K562 (cell line): ENCODE measurements at regions not wholly inside any gene's neighbourhood (a gene's known extent, or its start where the extent isn't known, plus 50 kb on each side); places are given as distances from the start of the nearest gene placed in this dataset.

Experiments
- ATAC-seq: fragments of 200-7000 bp; cut with Tn5 transposase; 3 replicates; pipeline ENCODE4 v1.9.1; 2020; ENCODE audit warnings: moderate library complexity
- BruUV-seq: library from RNA; stranded (reverse); fragments of 400-500 nt; replicated peaks from 2 replicates; lab custom pipeline; 2021; lab: Mats Ljungman, UMichigan
- CTCF ChIA-PET: fragments of 300-600 bp; formaldehyde crosslinking; extraction: SDS; loops from one replicate; lab custom pipeline; 2021; ENCODE audit warnings: low intra/inter-chr PET ratio; lab: Yijun Ruan, JAX
- POLR2A ChIA-PET: fragments of 300-600, 350-650 bp; sonication (Branson Sonifier 250); formaldehyde crosslinking; extraction: SDS; loops from one replicate; lab custom pipeline; 2021; ENCODE audit warnings: antibody characterized with exemption, inconsistent platforms; lab: Yijun Ruan, JAX
- DNase-seq, 4 experiments: peaks; one replicate each; pipeline versions ENCODE4 v3.0.0 to v3.0.0-alpha.2; 2011 to 2018; ENCODE audit warnings: low spot score in 3 of 4, mixed read lengths in 3 of 4; ENCODE audit errors: extremely low read depth in 1 of 4
- FAIRE-seq: peaks from 2 replicates; lab custom pipeline; 2011; peaks lifted over from hg19 to GRCh38; lab: Jason Lieb, UNC
- H2AFZ ChIP-seq: 2 replicates; pipeline ENCODE4 v1.6.0; 2011; ENCODE audit warnings: low read depth, low read length, control low read depth, inconsistent platforms
- H3K27ac ChIP-seq: fragments of 200-600 bp; 3 replicates; pipeline ENCODE4 v1.8.0; 2011; ENCODE audit warnings: low read depth, mild to moderate bottlenecking, control low read depth, inconsistent platforms, low read length, moderate library complexity, mixed read lengths; ENCODE audit errors: extremely low read depth
- H3K27me3 ChIP-seq, 2 experiments: fragments of 300-600 bp in 1 of 2; 2 replicates in 1 of 2; 3 replicates in 1 of 2; pipeline versions ENCODE4 v1.6.0 to v1.8.0; 2011; ENCODE audit warnings: inconsistent platforms in 2 of 2, low read length in 2 of 2, mild to moderate bottlenecking in 1 of 2, mixed read lengths in 1 of 2, moderate library complexity in 1 of 2; ENCODE audit not compliant: control insufficient read depth in 2 of 2, insufficient read depth in 2 of 2
- H3K36me3 ChIP-seq: fragments of 300-600 bp; 3 replicates; pipeline ENCODE4 v1.8.0; 2011; ENCODE audit warnings: mild to moderate bottlenecking, low read length, inconsistent platforms; ENCODE audit not compliant: control insufficient read depth, insufficient read depth
- H3K4me1 ChIP-seq, 2 experiments: fragments of 200-600 bp in 1 of 2; replicated peaks in 1 of 2; 2 replicates in 1 of 2; 3 replicates in 1 of 2; pipeline versions ENCODE4 v1.5.1 to v1.8.0; 2011; ENCODE audit warnings: inconsistent platforms in 2 of 2, low read length in 2 of 2, mild to moderate bottlenecking in 1 of 2, mixed read lengths in 1 of 2, moderate library complexity in 1 of 2; ENCODE audit not compliant: control insufficient read depth in 2 of 2, insufficient read depth in 2 of 2
- H3K4me2 ChIP-seq: 2 replicates; pipeline ENCODE4 v1.6.1; 2011; ENCODE audit warnings: low read length, control low read depth, inconsistent platforms, mixed read lengths; ENCODE audit not compliant: insufficient read depth
- H3K4me3 ChIP-seq: fragments of 200-600 bp; sonication (generic), shearing (Covaris generic); 2 replicates; pipeline ENCODE4 v1.5.1; 2016; ENCODE audit warnings: control low read depth, inconsistent platforms
- H3K79me2 ChIP-seq: fragments of 200-600 bp; 3 replicates; pipeline ENCODE4 v1.8.0; 2011; ENCODE audit warnings: low read length, inconsistent platforms; ENCODE audit not compliant: control insufficient read depth, insufficient read depth
- H3K9ac ChIP-seq, 2 experiments: 2 replicates each; pipeline versions ENCODE4 v1.6.0 to v1.6.1; 2011; ENCODE audit warnings: low read depth in 2 of 2, low read length in 2 of 2, control low read depth in 1 of 2, inconsistent platforms in 1 of 2, mild to moderate bottlenecking in 1 of 2, mixed read lengths in 1 of 2; ENCODE audit not compliant: insufficient read depth in 1 of 2
- H3K9me1 ChIP-seq: one replicate; pipeline ENCODE4 v1.6.0; 2011; ENCODE audit warnings: inconsistent platforms, mild to moderate bottlenecking, low read length, moderate library complexity; ENCODE audit not compliant: control insufficient read depth, insufficient read depth
- H3K9me3 ChIP-seq: replicated peaks from 2 replicates; pipeline ENCODE4 v1.5.1; 2011; ENCODE audit warnings: low read depth, low read length, inconsistent platforms; ENCODE audit not compliant: control insufficient read depth, insufficient read depth
- H4K20me1 ChIP-seq: replicated peaks from 2 replicates; pipeline ENCODE4 v1.6.1; 2011; ENCODE audit warnings: low read length, inconsistent platforms, mixed read lengths; ENCODE audit not compliant: control insufficient read depth, insufficient read depth
- ARNT ChIP-seq, 2 experiments: fragments of 450-650 bp; IDR thresholded peaks; 2 replicates each; pipeline ENCODE4 v1.6.1; 2016; ENCODE audit warnings: mild to moderate bottlenecking in 1 of 2
- CBFA2T2 ChIP-seq: fragments of 450-650 bp; conservative IDR thresholded peaks from 2 replicates; pipeline ENCODE4 v1.6.1; 2017; ENCODE audit warnings: mild to moderate bottlenecking
- CTCFL ChIP-seq: IDR thresholded peaks from 2 replicates; pipeline ENCODE4 v1.6.1; 2011; ENCODE audit warnings: borderline replicate concordance, low read depth, mild to moderate bottlenecking, moderate library complexity, low read length; ENCODE audit not compliant: insufficient read depth, poor library complexity, severe bottlenecking
- ELF4 ChIP-seq: fragments of 450-650 bp; formaldehyde crosslinking; IDR thresholded peaks from 2 replicates; pipeline ENCODE4 v1.4.0; 2022; ENCODE audit warnings: missing genetic modification characterization
- HINFP ChIP-seq: fragments of 450-650 bp; conservative IDR thresholded peaks from 2 replicates; pipeline ENCODE4 v1.6.1; 2016; ENCODE audit warnings: missing genetic modification characterization, low read depth, mild to moderate bottlenecking, control low read depth, missing compliant biosample characterization
- HMGXB4 ChIP-seq: sonication (generic); formaldehyde crosslinking; IDR thresholded peaks from 2 replicates; pipeline ENCODE4 v1.8.1; 2023; ENCODE audit warnings: mild to moderate bottlenecking, missing genetic modification reagents
- MCM2 ChIP-seq: fragments of 450-650 bp; IDR thresholded peaks from 2 replicates; pipeline ENCODE4 v1.6.1; 2017; ENCODE audit warnings: low read depth, mild to moderate bottlenecking
- NONO ChIP-seq, 2 experiments: fragments of 200-400 bp in 1 of 2; fragments of 450-650 bp in 1 of 2; formaldehyde crosslinking in 1 of 2; IDR thresholded peaks; 2 replicates each; pipeline ENCODE4 v1.6.1; 2017; ENCODE audit warnings: low read depth in 2 of 2, mild to moderate bottlenecking in 2 of 2, moderate library complexity in 2 of 2, low read length in 1 of 2
- PKNOX1 ChIP-seq: fragments of 450-650 bp; IDR thresholded peaks from 2 replicates; pipeline ENCODE4 v1.6.1; 2016
- SNAPC5 ChIP-seq: fragments of 250-450 bp; sonication (Bioruptor Pico); IDR thresholded peaks from 2 replicates; pipeline ENCODE4 v1.8.0; 2021; ENCODE audit warnings: moderate library complexity, mild to moderate bottlenecking, inconsistent platforms
- STAT6 ChIP-seq: sonication (generic); formaldehyde crosslinking; IDR thresholded peaks from 2 replicates; pipeline ENCODE4 v1.8.1; 2023; ENCODE audit warnings: mild to moderate bottlenecking, missing genetic modification reagents
- ZBED1 ChIP-seq: IDR thresholded peaks from 2 replicates; pipeline ENCODE4 v1.6.1; 2014
- WGBS: fragments of 100-300 bp; shearing (Covaris generic); methylation state at CpG from one replicate; pipeline ENCODE4 v1.1.6; 2016; ENCODE audit warnings: low coverage, mixed read lengths; ENCODE audit not compliant: insufficient coverage; ENCODE audit errors: missing lambda C conversion rate; 5-methylcytosine and 5-hydroxymethylcytosine counted together
- in situ Hi-C: fragments of 300-500 bp; cut with MboI; formaldehyde crosslinking; loops from 4 replicates; pipeline ENCODE4 v1.15.0; 2018; ENCODE audit warnings: inconsistent platforms, mixed read lengths
- intact Hi-C: fragments of 100-400 bp; cut with micrococcal nuclease; formaldehyde crosslinking; loops from 2 replicates; pipeline ENCODE4 v1.14.2; 2022

GRCh38 chr11:11081776-11082175 is 223.9 kb upstream of the ZBED5 start:
- in situ Hi-C loops (no loop called here), intact Hi-C loops (no loop called here)
- FAIRE-seq (no peak), ATAC-seq (no peak), DNase-seq (no peak)
- POLR2A ChIA-PET: interaction anchor here (1.5 kb wide), 1 partner anchor 10 kb away, joined by 3 read pairs; no protein-coding TSS in a partner anchor
- Histone ChIP-seq H3K9ac (no peak overlapping the region), H4K20me1 (no peaks in the 10 kb centered on the region; the same call in 1 of the 2 replicates), H2AFZ (no peak overlapping the region), H3K27ac (no peak overlapping the region), H3K9me1 (no peaks in the 10 kb centered on the region), H3K9me3 (no peaks in the 10 kb centered on the region), H3K4me3 (no peak overlapping the region), H3K27me3 (0 out of 5 replicates have a peak, but pooled peaks cover 0 to 2% of the 10 kb centered on the region in 2 experiments), H3K4me2 (no peak overlapping the region), H3K36me3 (no peaks in the 10 kb centered on the region), H3K4me1 (no peaks in the 10 kb centered on the region), H3K79me2 (no peaks in the 10 kb centered on the region)
- 2% methylated on average over 4 of the region's 4 CpGs for WGBS
- CTCF ChIA-PET: no interaction called here
- BruUV-seq: no TSS peak
- TF ChIP-seq NONO (IDR thresholded peaks at IDR 0.05; ENCODE audit: low read depth in 2 of 2, low read length in 1 of 2) (no peak), ARNT (IDR thresholded peaks at IDR 0.05) (no peak), STAT6 (CRISPR knock-in tag) (no peak), CTCFL (no peak), ZBED1 (no peak), PKNOX1 (no peak), CBFA2T2 (no peak), HMGXB4 (CRISPR knock-in tag) (no peak), SNAPC5 (CRISPR knock-in tag) (no peak), HINFP (tag) (no peak), ELF4 (CRISPR knock-in tag) (no peak), MCM2 (no peak)
